NCI-H82 (cell line): ENCODE measurements at regions not wholly inside any gene's neighbourhood (a gene's known extent, or its start where the extent isn't known, plus 50 kb on each side); places are given as distances from the start of the nearest gene placed in this dataset.
"Not testable (repeated sequence)": the region's sequence is repeated elsewhere in the genome, so short reads cannot be mapped to it uniquely, and the experiment has no call there.

Experiments
- DNase-seq: peaks from one replicate; lab custom pipeline; 2025; lab: John Stamatoyannopoulos, UW

GRCh38 chr3:191518861-191519260 lies 57.9 kb downstream of the PYDC2 start:
- no peak for DNase-seq

- DNase-seq = no peak
Observed at GRCh38 chr3:191521055-191521454, 60.1 kb downstream of the PYDC2 start.

DNA sequence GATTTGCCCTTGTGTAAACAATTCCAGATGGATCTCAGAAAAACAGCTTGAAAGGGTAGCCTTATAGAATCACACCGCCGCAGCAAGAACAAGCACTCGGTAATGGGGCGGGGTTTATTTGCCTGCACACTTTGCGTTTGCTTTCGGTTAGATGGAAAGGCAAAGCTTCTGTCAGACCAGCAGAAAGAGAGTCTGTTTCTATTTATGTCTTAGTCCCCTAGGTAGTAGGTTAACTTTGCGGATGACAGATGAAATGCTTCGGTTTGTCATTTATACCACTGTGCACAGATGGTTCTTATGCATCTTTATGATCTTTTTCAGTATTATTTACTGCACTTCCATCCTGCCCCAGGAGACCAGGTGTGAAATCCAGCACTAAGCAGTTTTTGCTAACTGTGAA lies 62.2 kb downstream of the PYDC2 start:
- peak; percentile 63 for DNase-seq

DNA sequence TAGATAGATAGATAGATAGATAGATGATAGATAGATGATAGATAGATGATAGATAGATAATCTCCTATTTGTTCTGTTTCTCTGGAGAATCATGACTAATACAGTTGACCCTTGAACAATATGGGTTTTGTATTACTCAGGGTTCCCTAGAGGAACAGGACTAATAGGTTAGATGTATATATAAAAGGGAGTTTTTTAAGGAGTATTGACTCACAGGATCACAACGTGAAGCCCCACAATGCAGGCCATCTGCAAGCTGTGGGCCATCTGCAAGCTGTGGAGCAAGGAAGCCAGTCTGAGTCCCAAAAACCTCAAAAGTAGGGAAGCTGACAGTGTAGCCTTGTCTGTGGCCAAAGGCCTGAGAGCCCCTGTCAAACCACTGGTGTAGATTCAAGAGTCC lies 67.6 kb downstream of the PYDC2 start:
- DNase-seq = no peak

- no peak for DNase-seq
Observed at GRCh38 chr3:191529992-191530391, 69.0 kb downstream of the PYDC2 start.

- no peak for DNase-seq
Observed at GRCh38 chr3:191531434-191531972, 70.5 kb downstream of the PYDC2 start.

- DNase-seq = no peak
Observed at GRCh38 chr3:191543018-191543417, 82.1 kb downstream of the PYDC2 start.

DNA sequence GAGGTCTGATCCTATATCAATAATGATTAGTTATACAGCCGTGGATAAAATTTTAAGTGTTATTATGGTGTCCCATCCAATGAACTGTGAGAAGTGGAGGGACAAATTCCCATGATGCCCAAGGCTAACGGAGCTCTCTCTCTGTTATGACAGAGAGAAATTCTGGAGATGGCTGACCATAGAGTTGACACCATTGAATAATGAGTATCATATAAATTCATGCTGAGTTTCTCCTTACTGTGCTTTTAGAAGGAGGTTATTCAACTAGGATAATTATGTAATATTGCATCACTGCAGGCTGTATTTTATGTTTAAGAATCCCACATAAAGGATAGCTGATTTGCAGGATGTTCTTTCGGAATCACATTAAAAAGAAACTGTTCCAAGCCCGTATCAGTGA lies 82.9 kb downstream of the PYDC2 start:
- no peak for DNase-seq

DNA sequence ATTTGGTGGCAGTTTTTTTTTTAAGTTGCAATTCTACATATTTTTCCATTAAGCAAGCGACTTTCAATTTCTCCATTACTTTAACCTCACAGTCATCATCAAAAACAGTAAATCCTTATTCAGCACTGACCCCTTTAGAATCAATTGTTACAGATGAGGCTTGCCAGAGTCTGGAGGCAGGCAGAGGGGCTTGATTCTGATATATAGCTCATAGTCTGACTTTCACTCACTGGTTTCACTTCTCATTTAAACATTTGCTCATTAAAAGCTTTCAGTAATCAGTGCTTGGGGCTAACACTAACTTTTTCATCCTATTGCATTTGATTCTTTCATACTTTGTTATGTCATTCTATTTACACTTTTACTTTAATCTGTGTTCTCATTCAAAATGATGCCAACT lies 88.4 kb downstream of the PYDC2 start:
- DNase-seq = no peak

DNA sequence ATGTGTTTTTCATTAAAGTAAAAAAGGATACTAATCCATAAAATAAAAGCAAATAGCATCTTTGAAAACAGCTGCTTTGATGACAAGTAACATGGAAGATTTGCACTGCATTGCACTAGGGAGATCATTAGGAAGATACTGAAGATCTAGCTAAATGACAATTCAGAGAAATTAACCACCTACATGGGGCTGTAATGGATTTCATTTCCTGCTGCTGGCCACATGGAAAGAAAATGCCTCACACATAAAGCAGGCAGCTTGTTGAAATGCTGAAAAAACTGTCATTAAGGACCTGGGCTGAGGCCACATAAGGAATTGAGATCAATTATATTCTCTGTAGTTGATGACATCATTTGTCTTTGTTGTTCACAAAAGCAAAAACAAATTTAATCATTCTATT lies 94.1 kb downstream of the PYDC2 start:
- DNase-seq = no peak

DNA sequence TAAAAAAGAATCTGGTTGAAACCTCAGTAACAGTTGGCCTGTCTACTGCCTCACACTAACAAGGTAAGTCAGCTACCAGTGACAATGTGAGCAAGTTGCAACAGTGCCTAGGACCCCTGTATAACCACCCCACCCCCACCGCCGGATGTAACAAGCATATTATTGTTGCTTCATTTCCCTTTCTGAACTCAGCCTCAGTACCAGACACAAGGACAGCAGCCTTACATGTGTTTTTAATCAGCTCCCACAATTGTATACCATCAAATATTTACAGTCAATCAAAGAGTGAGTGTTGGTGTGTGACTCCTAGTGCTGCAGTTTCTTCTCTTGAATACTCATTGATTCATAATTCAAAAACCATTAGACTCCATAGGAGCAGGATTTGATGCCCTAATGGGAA lies 96.4 kb downstream of the PYDC2 start:
- no peak for DNase-seq

GRCh38 chr3:191563722-191564121 lies 102.8 kb downstream of the PYDC2 start:
- DNase-seq = no peak

- no peak for DNase-seq
Observed at GRCh38 chr3:191566469-191566868, 105.5 kb downstream of the PYDC2 start.

GRCh38 chr3:191568206-191568605 lies 107.2 kb downstream of the PYDC2 start:
- DNase-seq = no peak

DNA sequence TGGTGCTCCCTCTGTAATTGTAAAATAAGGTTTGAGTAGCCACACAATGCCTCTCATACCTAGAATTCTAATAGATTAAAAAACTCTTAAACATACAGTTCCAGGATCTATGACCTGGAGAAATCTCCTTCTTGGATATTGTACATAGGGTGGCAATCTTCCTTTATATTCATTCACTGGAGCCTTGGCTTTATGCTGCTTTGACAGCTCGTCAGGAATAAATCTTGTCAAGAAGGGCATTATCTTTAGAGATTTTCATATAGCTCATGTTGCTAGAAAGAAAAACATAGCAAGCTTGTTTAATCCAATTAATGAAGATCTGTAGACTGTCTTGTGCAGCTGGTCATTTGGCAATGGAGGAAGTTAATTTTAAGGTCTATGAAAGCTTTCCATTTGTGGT lies 131.1 kb downstream of the PYDC2 start:
- peak; percentile 88 for DNase-seq

DNA sequence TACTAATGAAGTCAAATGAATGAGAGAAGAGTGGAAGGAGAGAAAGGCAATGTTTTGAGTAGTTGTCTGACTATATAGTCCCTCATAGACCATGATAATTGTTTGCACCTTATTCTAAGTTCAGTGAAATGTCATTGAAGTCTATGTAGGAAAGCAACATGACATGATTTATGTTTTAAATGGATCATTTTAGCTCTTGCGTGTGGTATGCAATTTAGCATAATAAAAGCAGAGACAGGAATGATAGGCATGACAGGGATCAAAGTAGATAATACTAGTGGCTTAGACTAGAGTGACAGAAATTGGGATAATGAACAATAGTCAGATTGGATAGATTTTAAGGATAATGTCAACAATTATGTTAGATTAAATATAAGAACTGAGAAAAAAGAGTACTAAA lies 132.5 kb downstream of the PYDC2 start:
- DNase-seq = peak; percentile 48

DNA sequence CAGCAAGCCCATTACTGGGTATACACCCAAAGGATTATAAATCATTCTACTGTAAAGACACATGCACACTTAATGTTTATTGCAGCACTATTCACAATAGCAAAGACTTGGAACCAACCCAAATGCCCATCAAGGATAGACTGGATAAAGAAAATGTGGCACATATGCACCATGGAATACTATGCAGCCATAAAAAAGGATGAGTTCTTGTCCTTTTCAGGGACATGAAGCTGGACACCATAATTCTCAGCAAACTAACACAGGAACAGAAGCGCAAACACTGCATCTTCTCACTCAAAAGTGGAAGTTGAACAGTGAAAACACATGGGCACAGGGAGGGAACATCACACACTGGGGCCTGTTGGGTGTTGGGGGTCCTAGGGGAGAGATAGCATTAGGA lies 154.5 kb downstream of the PYDC2 start:
- DNase-seq = not testable (repeated sequence)

DNA sequence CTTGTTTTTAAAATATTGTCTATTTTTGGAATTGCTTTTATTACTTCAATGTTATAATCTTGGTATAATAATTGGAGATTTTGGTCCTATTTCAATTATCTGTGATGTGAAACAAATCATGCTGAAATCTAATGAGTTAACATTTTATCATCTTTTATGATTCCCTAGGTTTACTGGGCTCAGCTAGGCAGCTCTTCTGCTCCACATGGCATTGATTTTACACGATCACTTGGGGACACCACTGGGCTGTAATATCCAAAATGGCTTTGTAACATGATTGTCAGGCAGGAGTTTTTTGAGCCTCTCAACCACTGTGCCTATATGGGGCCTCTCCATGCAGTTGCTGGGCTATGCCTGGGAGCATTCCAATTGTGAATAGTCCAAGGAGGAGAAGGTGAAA lies 163.3 kb downstream of the PYDC2 start:
- no peak for DNase-seq

GRCh38 chr3:191627064-191627463 lies 166.1 kb downstream of the PYDC2 start:
- DNase-seq = no peak

DNA sequence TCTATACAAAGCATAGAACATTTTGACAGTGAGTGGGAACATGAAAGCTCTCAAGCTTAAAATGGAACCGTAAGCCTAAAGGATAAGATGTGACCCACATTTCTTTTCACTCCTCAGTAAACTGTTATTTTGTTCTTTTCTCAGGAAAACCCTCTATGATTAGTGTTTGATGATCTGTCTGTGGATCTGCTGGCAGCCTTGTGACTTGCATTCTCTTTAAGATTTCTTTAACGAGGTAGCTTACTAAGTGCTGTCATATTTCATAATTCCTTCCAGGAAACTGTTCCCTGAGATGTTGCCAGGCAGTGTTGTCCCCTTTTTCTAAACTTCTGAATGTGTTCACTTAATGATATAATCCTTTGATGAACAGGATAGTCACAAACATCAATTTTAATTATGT lies 167.6 kb downstream of the PYDC2 start:
- no peak for DNase-seq

- DNase-seq = no peak
Observed at GRCh38 chr3:191631496-191631895, 170.5 kb downstream of the PYDC2 start.

DNA sequence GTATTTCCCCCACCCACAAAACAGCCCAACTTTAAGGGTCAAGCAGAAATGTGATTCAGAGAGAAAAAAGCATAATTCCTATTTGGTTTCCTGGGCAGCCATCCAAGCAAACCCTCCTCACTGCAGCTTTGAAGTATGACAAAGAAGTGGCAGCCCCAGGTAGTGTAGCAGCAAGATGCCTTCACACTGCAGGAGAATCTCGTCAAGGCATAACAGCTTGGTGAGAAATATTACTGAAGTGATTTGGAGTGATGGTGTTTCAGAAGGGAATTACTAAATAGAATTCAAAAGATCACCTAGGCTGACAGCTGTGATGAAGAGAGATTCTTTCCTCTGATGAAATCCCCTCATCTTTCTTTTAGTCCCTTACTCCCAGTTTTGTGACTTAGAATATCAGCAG lies 173.9 kb downstream of the PYDC2 start:
- peak; percentile 17 for DNase-seq

GRCh38 chr3:191637611-191638010 lies 176.6 kb downstream of the PYDC2 start:
- DNase-seq = no peak

DNA sequence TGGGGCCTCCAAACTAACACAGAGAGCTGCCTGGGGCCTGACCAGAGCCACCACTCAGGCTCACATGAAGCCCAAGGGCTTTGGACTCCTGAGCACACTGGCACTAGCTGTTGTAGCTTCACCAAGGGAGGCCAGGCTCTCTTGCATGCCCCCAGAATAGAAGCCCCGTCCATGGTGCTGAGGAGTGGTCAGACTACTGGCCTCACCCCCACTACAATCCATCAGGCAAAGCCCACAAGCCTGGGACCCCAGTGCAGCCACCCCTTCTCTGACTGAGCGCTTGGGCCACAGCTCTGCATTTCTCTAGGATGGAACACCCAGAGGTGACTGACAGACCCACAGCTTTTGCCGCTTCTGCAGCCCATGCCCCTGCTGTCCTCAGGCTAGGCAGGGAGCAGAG lies 180.8 kb downstream of the PYDC2 start:
- DNase-seq = no peak

- DNase-seq = no peak
Observed at GRCh38 chr3:191644291-191644690, 183.3 kb downstream of the PYDC2 start.
